Neural crest cell (in vitro differentiated cells): ENCODE measurements at regions not wholly inside any gene's neighbourhood (a gene's known extent, or its start where the extent isn't known, plus 50 kb on each side); places are given as distances from the start of the nearest gene placed in this dataset.

Experiments used
- DNase-seq: peaks from one replicate; pipeline ENCODE4 v3.0.0; 2021; ENCODE audit warnings: low read depth, mixed read lengths, low spot score
- H3K27ac Mint-ChIP-seq: one replicate; pipeline ENCODE4 v1.8.0; 2021; ENCODE audit warnings: mild to moderate bottlenecking, mixed read lengths; ENCODE audit not compliant: unreplicated experiment
- H3K27me3 Mint-ChIP-seq: 2 replicates; pipeline ENCODE4 v1.8.0; 2021; ENCODE audit warnings: low read depth, mild to moderate bottlenecking, mixed read lengths
- H3K36me3 Mint-ChIP-seq: 2 replicates; pipeline ENCODE4 v1.8.0; 2021; ENCODE audit warnings: low read depth, mild to moderate bottlenecking, mixed read lengths
- H3K4me1 Mint-ChIP-seq: 2 replicates; pipeline ENCODE4 v1.8.0; 2021; ENCODE audit warnings: mixed read lengths
- H3K4me3 Mint-ChIP-seq: one replicate; pipeline ENCODE4 v1.8.0; 2021; ENCODE audit warnings: mild to moderate bottlenecking, mixed read lengths
- H3K9me3 Mint-ChIP-seq: 2 replicates; pipeline ENCODE4 v1.8.0; 2021; ENCODE audit warnings: mixed read lengths
- TF ChIP-seq, protein P1 (sequence below): fragments of 200-600 bp; sonication (generic); conservative IDR thresholded peaks from 2 replicates; pipeline ENCODE4 v1.5.0; 2021; ENCODE audit warnings: antibody characterized with exemption, mild to moderate bottlenecking

- Mint-ChIP-seq H3K4me1 (peaks cover 11% of the 10 kb centered on the region), H3K27ac (no peak overlapping the region), H3K27me3 (peaks cover 2% of the 10 kb centered on the region), H3K9me3 (no peaks in the 10 kb centered on the region), H3K4me3 (no peak overlapping the region), H3K36me3 (no peaks in the 10 kb centered on the region)
- no peak for DNase-seq
- TF ChIP-seq, protein P1, sequence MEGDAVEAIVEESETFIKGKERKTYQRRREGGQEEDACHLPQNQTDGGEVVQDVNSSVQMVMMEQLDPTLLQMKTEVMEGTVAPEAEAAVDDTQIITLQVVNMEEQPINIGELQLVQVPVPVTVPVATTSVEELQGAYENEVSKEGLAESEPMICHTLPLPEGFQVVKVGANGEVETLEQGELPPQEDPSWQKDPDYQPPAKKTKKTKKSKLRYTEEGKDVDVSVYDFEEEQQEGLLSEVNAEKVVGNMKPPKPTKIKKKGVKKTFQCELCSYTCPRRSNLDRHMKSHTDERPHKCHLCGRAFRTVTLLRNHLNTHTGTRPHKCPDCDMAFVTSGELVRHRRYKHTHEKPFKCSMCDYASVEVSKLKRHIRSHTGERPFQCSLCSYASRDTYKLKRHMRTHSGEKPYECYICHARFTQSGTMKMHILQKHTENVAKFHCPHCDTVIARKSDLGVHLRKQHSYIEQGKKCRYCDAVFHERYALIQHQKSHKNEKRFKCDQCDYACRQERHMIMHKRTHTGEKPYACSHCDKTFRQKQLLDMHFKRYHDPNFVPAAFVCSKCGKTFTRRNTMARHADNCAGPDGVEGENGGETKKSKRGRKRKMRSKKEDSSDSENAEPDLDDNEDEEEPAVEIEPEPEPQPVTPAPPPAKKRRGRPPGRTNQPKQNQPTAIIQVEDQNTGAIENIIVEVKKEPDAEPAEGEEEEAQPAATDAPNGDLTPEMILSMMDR = no peak
These were observed 131.7 kb downstream of the FOXL1 start for GRCh38 chr16:86709902-86710601.

DNA sequence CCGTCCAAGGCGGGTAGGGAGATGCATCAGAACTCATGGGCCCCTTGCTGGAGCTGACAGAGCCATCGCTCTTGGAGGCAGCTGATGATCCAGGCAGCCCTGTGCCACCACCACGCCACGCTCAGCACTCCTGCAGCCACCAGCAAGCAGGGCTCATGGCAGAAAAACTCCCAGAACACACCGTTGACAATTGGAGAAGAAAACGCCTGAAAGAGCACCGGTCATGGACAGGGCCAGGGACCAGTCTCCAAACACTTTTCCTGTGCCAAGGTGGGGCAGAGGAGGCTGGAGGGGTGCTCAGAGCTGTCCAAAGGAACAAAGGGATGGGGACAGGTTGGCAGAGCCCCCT lies 132.2 kb downstream of the FOXL1 start:
- H3K27me3 Mint-ChIP-seq = peaks cover 2% of the 10 kb centered on the region
- H3K27ac Mint-ChIP-seq = no peak overlapping the region
- H3K4me3 Mint-ChIP-seq = no peak overlapping the region
- peaks cover 11% of the 10 kb centered on the region for H3K4me1 Mint-ChIP-seq
- no peak for DNase-seq
- TF ChIP-seq, protein P1 = no peak
- no peaks in the 10 kb centered on the region for H3K9me3 Mint-ChIP-seq
- no peaks in the 10 kb centered on the region for H3K36me3 Mint-ChIP-seq

DNA sequence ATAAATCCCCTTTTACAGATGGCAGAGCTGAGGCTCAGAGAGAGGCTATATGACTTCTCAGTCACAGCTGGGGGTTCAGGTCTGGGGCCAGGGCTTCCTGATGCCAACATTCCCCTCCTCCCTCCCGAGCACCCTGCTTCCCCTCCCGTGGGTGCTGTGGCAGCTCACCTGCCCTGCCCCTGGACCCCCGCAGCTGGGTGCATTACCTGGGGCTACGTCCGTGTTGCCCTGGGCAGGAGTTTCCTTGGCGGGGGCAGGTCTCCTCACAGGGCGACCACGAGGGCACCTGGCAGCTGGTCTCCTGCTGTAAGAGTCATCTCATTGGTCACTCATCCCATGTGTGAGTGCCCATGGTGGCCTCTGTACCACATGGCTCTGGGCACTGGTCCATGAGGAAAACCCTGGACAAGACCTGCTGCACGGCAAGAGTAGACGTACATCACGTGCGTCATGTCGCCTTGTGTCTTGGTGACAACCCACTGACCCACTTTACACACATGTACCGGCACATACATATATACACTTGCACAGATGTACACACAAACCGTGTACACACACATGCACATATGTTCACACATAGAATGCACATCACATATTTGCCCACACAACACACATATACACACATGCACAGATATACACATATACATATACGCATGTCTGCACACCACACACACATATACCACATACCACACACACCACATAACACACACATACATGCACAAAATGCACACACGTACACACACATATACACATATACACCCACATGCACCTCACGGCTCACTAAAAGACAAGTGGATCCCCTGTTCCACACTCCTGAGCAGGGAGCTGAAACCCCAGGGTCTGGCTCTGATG lies 134.0 kb downstream of the FOXL1 start:
- H3K27me3 Mint-ChIP-seq = peaks cover 2% of the 10 kb centered on the region
- H3K36me3 Mint-ChIP-seq = no peaks in the 10 kb centered on the region
- peaks cover 19% of the 10 kb centered on the region for H3K4me1 Mint-ChIP-seq

DNA sequence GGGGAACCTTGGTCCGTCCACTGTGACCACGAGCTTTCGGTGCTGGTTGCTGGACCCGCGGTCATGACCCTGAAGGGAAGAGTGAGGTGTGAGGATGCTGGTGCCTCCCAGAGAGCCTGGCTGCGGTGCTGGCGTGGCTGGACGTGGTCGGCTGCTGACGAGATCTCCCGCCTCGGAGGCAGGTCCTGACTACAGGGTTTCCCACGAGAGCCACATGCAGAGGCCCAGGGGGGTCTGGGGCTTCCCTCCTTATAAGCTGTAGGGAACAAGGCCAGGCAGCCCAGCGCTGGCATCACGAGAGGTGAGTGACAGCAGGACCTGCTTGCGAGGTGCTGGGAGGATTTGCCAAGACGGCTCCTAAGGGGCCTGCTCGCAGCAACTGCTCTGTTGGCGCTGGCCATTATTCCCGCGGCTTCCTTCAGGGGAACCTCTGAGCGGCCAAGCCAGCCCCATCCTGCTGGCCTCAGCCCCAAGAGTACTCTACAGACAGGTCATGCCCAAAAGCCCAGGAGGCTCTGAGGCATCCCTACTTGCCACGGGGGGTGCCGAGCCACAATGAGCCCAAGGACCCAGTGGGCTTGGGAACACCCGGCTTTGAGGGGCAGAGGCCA lies 134.8 kb downstream of the FOXL1 start:
- DNase-seq = no peak

More for the DNA sequence above, 134.0 kb downstream of the FOXL1 start:
- Mint-ChIP-seq H3K9me3 (no peaks in the 10 kb centered on the region), H3K4me3 (no peak overlapping the region), H3K27ac (peak overlapping the region; percentile 3)
- DNase-seq = no peak
- TF ChIP-seq, protein P1 = no peak

GRCh38 chr16:86714166-86714565 lies 135.8 kb downstream of the FOXL1 start:
- no peaks in the 10 kb centered on the region for H3K36me3 Mint-ChIP-seq
- peaks cover 19% of the 10 kb centered on the region for H3K4me1 Mint-ChIP-seq
- H3K27me3 Mint-ChIP-seq = peaks cover 2% of the 10 kb centered on the region
- no peak overlapping the region for H3K4me3 Mint-ChIP-seq
- DNase-seq = no peak
- TF ChIP-seq, protein P1 = no peak
- H3K9me3 Mint-ChIP-seq = no peaks in the 10 kb centered on the region
- H3K27ac Mint-ChIP-seq = no peak overlapping the region

More for the DNA sequence above, 134.8 kb downstream of the FOXL1 start:
- Mint-ChIP-seq H3K9me3 (no peaks in the 10 kb centered on the region), H3K27ac (no peak overlapping the region), H3K4me3 (no peak overlapping the region), H3K4me1 (peaks cover 19% of the 10 kb centered on the region), H3K36me3 (no peaks in the 10 kb centered on the region), H3K27me3 (peaks cover 2% of the 10 kb centered on the region)
- TF ChIP-seq, protein P1 = no peak
